GM12873 (cell line): ENCODE measurements at regions not wholly inside any gene's neighbourhood (a gene's known extent, or its start where the extent isn't known, plus 50 kb on each side); places are given as distances from the start of the nearest gene placed in this dataset.

Source experiments
- TF ChIP-seq, protein P1 (sequence below): IDR thresholded peaks from 2 replicates; pipeline ENCODE4 v1.5.1; 2012; ENCODE audit warnings: low read depth, mild to moderate bottlenecking, moderate library complexity, low read length, control low read depth; ENCODE audit not compliant: insufficient read depth; ENCODE audit errors: missing control alignments

- TF ChIP-seq, protein P1, sequence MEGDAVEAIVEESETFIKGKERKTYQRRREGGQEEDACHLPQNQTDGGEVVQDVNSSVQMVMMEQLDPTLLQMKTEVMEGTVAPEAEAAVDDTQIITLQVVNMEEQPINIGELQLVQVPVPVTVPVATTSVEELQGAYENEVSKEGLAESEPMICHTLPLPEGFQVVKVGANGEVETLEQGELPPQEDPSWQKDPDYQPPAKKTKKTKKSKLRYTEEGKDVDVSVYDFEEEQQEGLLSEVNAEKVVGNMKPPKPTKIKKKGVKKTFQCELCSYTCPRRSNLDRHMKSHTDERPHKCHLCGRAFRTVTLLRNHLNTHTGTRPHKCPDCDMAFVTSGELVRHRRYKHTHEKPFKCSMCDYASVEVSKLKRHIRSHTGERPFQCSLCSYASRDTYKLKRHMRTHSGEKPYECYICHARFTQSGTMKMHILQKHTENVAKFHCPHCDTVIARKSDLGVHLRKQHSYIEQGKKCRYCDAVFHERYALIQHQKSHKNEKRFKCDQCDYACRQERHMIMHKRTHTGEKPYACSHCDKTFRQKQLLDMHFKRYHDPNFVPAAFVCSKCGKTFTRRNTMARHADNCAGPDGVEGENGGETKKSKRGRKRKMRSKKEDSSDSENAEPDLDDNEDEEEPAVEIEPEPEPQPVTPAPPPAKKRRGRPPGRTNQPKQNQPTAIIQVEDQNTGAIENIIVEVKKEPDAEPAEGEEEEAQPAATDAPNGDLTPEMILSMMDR = no peak
Observed at GRCh38 chr14:87879389-87879788, 113.6 kb downstream of the GALC start.

DNA sequence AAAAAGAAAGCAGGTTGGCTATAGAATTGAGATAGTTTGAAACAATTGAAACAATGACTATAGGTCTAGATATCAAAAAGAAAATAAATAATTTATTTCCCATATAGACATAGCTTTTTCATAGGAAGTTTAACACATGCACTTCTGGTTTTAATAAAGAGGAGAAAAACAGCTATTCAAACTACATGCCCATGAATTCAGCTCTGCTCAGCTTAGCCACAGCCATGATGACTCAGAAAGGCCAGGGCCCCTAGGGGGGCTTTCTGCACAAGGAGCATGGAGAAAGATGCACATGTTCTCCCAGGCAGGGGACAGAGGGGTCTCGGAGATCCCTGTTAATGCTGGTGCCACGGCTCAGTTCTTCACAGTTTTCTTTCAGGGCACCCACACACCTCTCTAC, 114.0 kb downstream of the GALC start:
- TF ChIP-seq, protein P1 = no peak

GRCh38 chr14:87877877-87878276, 115.1 kb downstream of the GALC start:
- TF ChIP-seq, protein P1 = no peak

GRCh38 chr14:87874676-87875075, 118.3 kb downstream of the GALC start:
- TF ChIP-seq, protein P1 = no peak

GRCh38 chr14:87873741-87874140, 119.2 kb downstream of the GALC start:
- TF ChIP-seq, protein P1 = no peak

- TF ChIP-seq, protein P1 = no peak
Observed at GRCh38 chr14:87869619-87870583, 123.1 kb downstream of the GALC start.

GRCh38 chr14:87868920-87869319, 124.1 kb downstream of the GALC start:
- TF ChIP-seq, protein P1 = no peak
